ENCODE measurements at regions not wholly inside any gene's neighbourhood (a gene's known extent, or its start where the extent isn't known, plus 50 kb on each side); places are given as distances from the start of the nearest gene placed in this dataset.

DNA sequence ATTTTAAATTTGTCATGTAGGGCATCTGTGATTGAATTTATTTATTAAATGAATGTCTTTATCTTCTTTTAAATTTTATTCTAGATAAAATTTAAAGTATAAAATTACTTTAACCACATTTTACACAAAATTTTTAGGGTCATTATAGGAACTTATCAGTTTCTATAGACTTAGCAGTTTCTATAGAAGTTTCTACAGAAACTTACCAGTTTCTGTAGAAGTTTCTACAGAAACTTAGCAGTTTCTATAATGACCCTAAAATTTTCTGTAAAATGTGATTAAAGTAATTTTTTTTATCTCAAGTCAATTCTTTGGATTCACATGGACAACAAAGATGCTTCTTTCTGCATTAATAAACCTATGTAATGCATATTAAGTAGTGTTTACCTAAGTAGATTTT is 565.9 kb upstream of the TECRL start:
- H3K27me3 ChIP-seq (ENCODE audit: low read depth) = no peaks in the 10 kb centered on the region
- TF ChIP-seq, protein P1, sequence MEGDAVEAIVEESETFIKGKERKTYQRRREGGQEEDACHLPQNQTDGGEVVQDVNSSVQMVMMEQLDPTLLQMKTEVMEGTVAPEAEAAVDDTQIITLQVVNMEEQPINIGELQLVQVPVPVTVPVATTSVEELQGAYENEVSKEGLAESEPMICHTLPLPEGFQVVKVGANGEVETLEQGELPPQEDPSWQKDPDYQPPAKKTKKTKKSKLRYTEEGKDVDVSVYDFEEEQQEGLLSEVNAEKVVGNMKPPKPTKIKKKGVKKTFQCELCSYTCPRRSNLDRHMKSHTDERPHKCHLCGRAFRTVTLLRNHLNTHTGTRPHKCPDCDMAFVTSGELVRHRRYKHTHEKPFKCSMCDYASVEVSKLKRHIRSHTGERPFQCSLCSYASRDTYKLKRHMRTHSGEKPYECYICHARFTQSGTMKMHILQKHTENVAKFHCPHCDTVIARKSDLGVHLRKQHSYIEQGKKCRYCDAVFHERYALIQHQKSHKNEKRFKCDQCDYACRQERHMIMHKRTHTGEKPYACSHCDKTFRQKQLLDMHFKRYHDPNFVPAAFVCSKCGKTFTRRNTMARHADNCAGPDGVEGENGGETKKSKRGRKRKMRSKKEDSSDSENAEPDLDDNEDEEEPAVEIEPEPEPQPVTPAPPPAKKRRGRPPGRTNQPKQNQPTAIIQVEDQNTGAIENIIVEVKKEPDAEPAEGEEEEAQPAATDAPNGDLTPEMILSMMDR (IDR thresholded peaks at IDR 0.05) = no peak
- no peaks in the 10 kb centered on the region for H3K4me1 ChIP-seq
- no peak overlapping the region for H3K27ac ChIP-seq
- DNase-seq (no peak), ATAC-seq (no peak)
- intact Hi-C loops (cut with DNase I) = no loop called here
- H3K36me3 ChIP-seq = no peaks in the 10 kb centered on the region
- no peaks in the 10 kb centered on the region for H3K9me3 ChIP-seq
- H3K4me3 ChIP-seq = no peak overlapping the region

GRCh38 chr4:64969081-64969480 is 559.8 kb upstream of the TECRL start:
- no peaks in the 10 kb centered on the region for H3K27me3 ChIP-seq (ENCODE audit: low read depth)
- H3K27ac ChIP-seq = no peak overlapping the region
- DNase-seq (no peak), ATAC-seq (no peak)
- no peaks in the 10 kb centered on the region for H3K9me3 ChIP-seq
- H3K36me3 ChIP-seq = no peaks in the 10 kb centered on the region
- TF ChIP-seq, protein P1 (IDR thresholded peaks at IDR 0.05) = no peak
- intact Hi-C loops (cut with DNase I) = no loop called here
- no peak overlapping the region for H3K4me3 ChIP-seq
- H3K4me1 ChIP-seq = no peaks in the 10 kb centered on the region

- Histone ChIP-seq H3K4me1 (no peaks in the 10 kb centered on the region), H3K36me3 (no peaks in the 10 kb centered on the region), H3K27me3 (ENCODE audit: low read depth) (no peaks in the 10 kb centered on the region), H3K9me3 (no peaks in the 10 kb centered on the region), H3K4me3 (no peak overlapping the region), H3K27ac (no peak overlapping the region)
- TF ChIP-seq, protein P1 (IDR thresholded peaks at IDR 0.05) = no peak
- intact Hi-C loops (cut with DNase I) = no loop called here
- ATAC-seq (no peak), DNase-seq (no peak)
Measured at GRCh38 chr4:64967286-64967685, 558.0 kb upstream of the TECRL start.

DNA sequence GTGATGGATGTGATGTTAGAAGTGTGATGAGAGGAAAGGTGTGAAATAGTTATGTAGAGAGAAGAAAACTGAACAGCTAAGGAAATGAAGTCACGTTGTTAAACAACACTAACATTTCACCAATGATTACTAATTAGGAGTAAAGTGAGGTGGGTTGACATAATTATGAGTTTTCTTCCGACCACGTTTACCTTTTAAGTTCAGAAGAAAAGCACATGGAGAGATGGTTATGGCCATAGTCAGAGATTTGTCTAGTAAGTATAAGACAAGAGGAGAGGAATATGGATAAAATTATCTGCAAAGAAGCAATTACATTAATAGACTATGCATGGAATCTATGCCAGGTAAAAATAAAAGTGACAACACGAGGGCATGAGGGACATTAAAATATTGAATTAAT is 551.3 kb upstream of the TECRL start:
- Histone ChIP-seq H3K4me1 (no peaks in the 10 kb centered on the region), H3K9me3 (no peaks in the 10 kb centered on the region), H3K27me3 (ENCODE audit: low read depth) (no peaks in the 10 kb centered on the region), H3K4me3 (no peak overlapping the region), H3K27ac (no peak overlapping the region), H3K36me3 (no peaks in the 10 kb centered on the region)
- DNase-seq (no peak), ATAC-seq (no peak)
- intact Hi-C loops (cut with DNase I) = no loop called here
- TF ChIP-seq, protein P1 (IDR thresholded peaks at IDR 0.05) = no peak

DNA sequence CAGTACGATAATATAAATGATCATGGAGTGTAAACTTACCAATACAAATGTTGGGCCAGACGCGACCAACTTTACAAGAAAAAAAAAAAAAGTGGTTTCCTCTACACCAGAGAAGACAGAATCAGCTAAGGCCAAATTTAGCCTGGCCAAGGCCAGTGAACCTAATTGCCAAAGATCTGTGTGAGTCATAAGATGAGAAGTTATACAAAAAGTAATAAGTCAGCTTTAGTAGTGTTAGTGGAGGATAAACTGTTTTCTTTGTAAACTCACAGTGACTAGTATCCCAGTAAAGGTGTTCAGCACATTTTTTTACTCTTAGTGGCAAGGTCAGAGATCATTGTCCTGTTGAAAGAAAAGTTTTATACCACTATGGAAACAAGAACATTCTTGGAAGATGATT is 531.4 kb upstream of the TECRL start:
- H3K27me3 ChIP-seq (ENCODE audit: low read depth) = no peaks in the 10 kb centered on the region
- ATAC-seq (no peak), DNase-seq (no peak)
- no peaks in the 10 kb centered on the region for H3K36me3 ChIP-seq
- no peak overlapping the region for H3K4me3 ChIP-seq
- no peak overlapping the region for H3K27ac ChIP-seq
- no peaks in the 10 kb centered on the region for H3K9me3 ChIP-seq
- no peaks in the 10 kb centered on the region for H3K4me1 ChIP-seq
- TF ChIP-seq, protein P1 (IDR thresholded peaks at IDR 0.05) = no peak
- intact Hi-C loops (cut with DNase I) = no loop called here

DNA sequence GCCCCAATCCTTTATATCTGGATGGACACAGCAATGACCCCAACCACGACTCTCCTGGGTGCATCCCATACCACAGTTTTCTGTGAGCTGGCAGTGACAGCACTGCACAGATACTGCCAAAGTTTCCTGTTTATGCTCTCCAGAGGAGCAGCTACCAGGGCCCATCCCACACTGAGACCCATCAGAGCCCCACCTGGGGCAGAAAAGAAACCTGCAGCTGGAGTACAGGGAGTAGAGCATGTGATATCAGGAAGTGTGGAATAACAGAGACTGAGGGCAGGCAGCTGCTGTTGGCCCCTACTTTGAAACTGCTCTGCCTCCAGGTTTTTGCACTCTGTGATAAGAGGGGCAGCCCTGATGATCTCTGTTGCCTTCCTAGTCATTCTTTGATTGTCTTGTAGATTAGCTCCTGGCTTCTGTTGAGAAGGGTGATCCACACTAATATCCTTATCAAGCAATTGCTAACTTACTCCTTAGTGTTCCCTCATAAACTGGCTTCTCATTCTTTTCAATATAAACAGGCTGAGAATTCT is 526.3 kb upstream of the TECRL start:
- Histone ChIP-seq H3K9me3 (no peaks in the 10 kb centered on the region), H3K36me3 (no peaks in the 10 kb centered on the region), H3K4me1 (no peaks in the 10 kb centered on the region), H3K4me3 (no peak overlapping the region), H3K27me3 (ENCODE audit: low read depth) (no peaks in the 10 kb centered on the region), H3K27ac (no peak overlapping the region)
- DNase-seq (no peak), ATAC-seq (no peak)
- TF ChIP-seq, protein P1 (IDR thresholded peaks at IDR 0.05) = no peak
- intact Hi-C loops (cut with DNase I) = no loop called here

Data from lower lobe of right lung (tissue), 2 donors.